GM23338 (cell line): ENCODE measurements at regions not wholly inside any gene's neighbourhood (a gene's known extent, or its start where the extent isn't known, plus 50 kb on each side); places are given as distances from the start of the nearest gene placed in this dataset.

Experiments
- ATAC-seq: fragments of 200-7000 bp; cut with Tn5 transposase; 3 replicates; pipeline ENCODE4 v1.9.1; 2020
- DNase-seq: peaks from one replicate; pipeline ENCODE4 v3.0.0-alpha.2; 2015; ENCODE audit warnings: low spot score
- H2AFZ ChIP-seq: fragments of 200-600 bp; sonication (generic); 2 replicates; pipeline ENCODE4 v1.8.0; 2016; ENCODE audit warnings: antibody characterized with exemption, mild to moderate bottlenecking, moderate library complexity
- H3F3A ChIP-seq: fragments of 200-600 bp; sonication (generic); replicated peaks from 2 replicates; pipeline ENCODE4 v1.8.0; 2017; ENCODE audit warnings: antibody characterized with exemption, mixed run types, low read depth
- H3K27ac ChIP-seq: fragments of 200-600 bp; sonication (generic); 2 replicates; pipeline ENCODE4 v1.6.1; 2016; ENCODE audit warnings: low read depth
- H3K27me3 ChIP-seq: fragments of 200-600 bp; sonication (generic); 2 replicates; pipeline ENCODE4 v1.8.0; 2016; ENCODE audit warnings: mild to moderate bottlenecking, mixed run types, moderate library complexity; ENCODE audit not compliant: insufficient read depth
- H3K36me3 ChIP-seq: fragments of 200-600 bp; sonication (generic); 2 replicates; pipeline ENCODE4 v1.8.0; 2016; ENCODE audit warnings: mild to moderate bottlenecking; ENCODE audit not compliant: insufficient read depth
- H3K4me1 ChIP-seq: fragments of 200-600 bp; sonication (generic); 2 replicates; pipeline ENCODE4 v1.8.0; 2016; ENCODE audit warnings: mild to moderate bottlenecking, moderate library complexity; ENCODE audit not compliant: insufficient read depth
- H3K4me2 ChIP-seq: fragments of 200-600 bp; sonication (generic); 2 replicates; pipeline ENCODE4 v1.7.1; 2017; ENCODE audit warnings: mixed run types
- H3K4me3 ChIP-seq: fragments of 200-600 bp; sonication (generic); 2 replicates; pipeline ENCODE4 v1.6.1; 2016; ENCODE audit warnings: mixed run types
- H3K79me2 ChIP-seq: fragments of 200-600 bp; sonication (generic); replicated peaks from 2 replicates; pipeline ENCODE4 v1.8.0; 2017; ENCODE audit warnings: mild to moderate bottlenecking; ENCODE audit not compliant: insufficient read depth
- H3K9me2 ChIP-seq: fragments of 200-600 bp; sonication (generic); 2 replicates; pipeline ENCODE4 v1.8.0; 2017; ENCODE audit not compliant: insufficient read depth
- H4K20me1 ChIP-seq: fragments of 200-600 bp; sonication (generic); replicated peaks from 2 replicates; pipeline ENCODE4 v1.8.0; 2017; ENCODE audit warnings: mild to moderate bottlenecking; ENCODE audit not compliant: insufficient read depth
- H3K27ac Mint-ChIP-seq: 2 replicates; pipeline ENCODE4 v1.8.0; 2020; ENCODE audit warnings: inconsistent platforms, mild to moderate bottlenecking, moderate library complexity, mixed read lengths
- H3K27me3 Mint-ChIP-seq: 3 replicates; pipeline ENCODE4 v1.8.0; 2022; ENCODE audit warnings: low read depth, mild to moderate bottlenecking, moderate library complexity, mixed read lengths, inconsistent platforms; ENCODE audit not compliant: insufficient read depth, poor library complexity
- H3K36me3 Mint-ChIP-seq: 3 replicates; pipeline ENCODE4 v1.8.0; 2021; ENCODE audit warnings: low read depth, mild to moderate bottlenecking, inconsistent platforms, moderate library complexity, mixed read lengths
- H3K4me1 Mint-ChIP-seq: 3 replicates; pipeline ENCODE4 v1.8.0; 2020; ENCODE audit warnings: mild to moderate bottlenecking, inconsistent platforms, mixed read lengths
- H3K4me3 Mint-ChIP-seq: 3 replicates; pipeline ENCODE4 v1.8.0; 2021; ENCODE audit warnings: moderate library complexity, mild to moderate bottlenecking, inconsistent platforms, mixed read lengths
- H3K9me3 Mint-ChIP-seq: 3 replicates; pipeline ENCODE4 v1.8.0; 2020; ENCODE audit warnings: moderate library complexity, mild to moderate bottlenecking, inconsistent platforms, mixed read lengths
- CREB1 ChIP-seq: fragments of 250-450 bp; sonication (Bioruptor Pico); IDR thresholded peaks from 2 replicates; pipeline ENCODE4 v1.5.0; 2020; ENCODE audit warnings: low read depth, mild to moderate bottlenecking, moderate library complexity
- JUNB ChIP-seq: IDR thresholded peaks from one replicate; pipeline ENCODE4 v1.6.1; 2016; ENCODE audit warnings: antibody characterized with exemption; ENCODE audit not compliant: unreplicated experiment
- NANOG ChIP-seq: IDR thresholded peaks from 2 replicates; pipeline ENCODE4 v1.6.1; 2016; ENCODE audit warnings: antibody characterized with exemption, borderline replicate concordance
- POLR2AphosphoS5 ChIP-seq: IDR thresholded peaks from 2 replicates; pipeline ENCODE4 v1.6.1; 2016; ENCODE audit warnings: antibody characterized with exemption, low read depth
- STAT1 ChIP-seq: IDR thresholded peaks from one replicate; pipeline ENCODE4 v1.6.1; 2016; ENCODE audit warnings: antibody characterized with exemption; ENCODE audit not compliant: unreplicated experiment
- ZNF331 ChIP-seq: fragments of 250-450 bp; sonication (Bioruptor Pico); IDR thresholded peaks from 2 replicates; pipeline ENCODE4 v1.5.0; 2020; ENCODE audit warnings: low read depth, mild to moderate bottlenecking, moderate library complexity
- ZNF462 ChIP-seq: fragments of 250-450 bp; sonication (Bioruptor Pico); IDR thresholded peaks from 2 replicates; pipeline ENCODE4 v1.5.0; 2020; ENCODE audit warnings: mild to moderate bottlenecking, moderate library complexity
- TF ChIP-seq, protein P1 (sequence below): IDR thresholded peaks from 2 replicates; pipeline ENCODE4 v1.6.1; 2016; ENCODE audit warnings: antibody characterized with exemption

DNA sequence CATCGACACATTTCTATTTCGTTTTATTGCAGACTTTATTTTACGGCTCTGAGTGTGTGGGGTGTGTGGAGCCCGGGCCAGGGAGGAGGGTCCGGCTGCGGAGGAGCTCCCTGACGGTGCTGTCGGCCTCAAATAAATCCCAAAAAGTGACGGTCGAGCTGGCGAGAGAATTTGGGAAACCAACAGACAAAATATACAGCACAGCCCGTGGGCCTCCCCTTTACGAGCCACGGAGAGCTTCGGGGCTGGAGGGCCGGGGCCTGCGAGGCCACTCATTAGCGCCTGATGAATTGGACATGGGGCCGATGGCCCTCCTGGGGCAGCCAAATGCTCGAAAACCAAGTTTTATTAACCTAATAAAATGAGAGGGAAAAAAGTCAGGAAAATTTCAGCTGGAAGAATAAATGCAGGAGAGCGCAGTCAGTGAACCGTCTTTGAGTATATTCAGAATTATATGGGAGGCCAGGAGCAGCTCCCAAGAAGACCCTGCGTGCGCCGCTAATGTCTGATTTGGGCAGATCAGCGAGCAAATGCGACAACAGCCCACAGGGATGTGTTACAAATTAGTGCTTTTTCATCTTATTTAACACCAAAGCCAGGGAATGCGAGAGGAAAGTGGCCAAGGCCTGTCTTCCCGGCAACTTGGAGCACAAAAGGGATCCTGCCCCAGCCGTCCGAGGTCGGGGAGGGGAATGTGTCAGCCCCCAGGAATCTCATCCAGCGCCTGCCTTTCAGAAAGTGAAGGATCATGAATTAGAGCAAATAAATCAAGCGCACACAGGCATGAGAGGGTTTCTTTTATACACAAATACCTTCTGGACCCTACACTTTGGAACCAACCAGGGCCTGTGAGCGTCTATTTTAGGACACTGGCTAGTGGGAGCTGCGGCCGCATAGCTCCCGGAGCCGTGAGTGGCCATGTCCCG lies 249.1 kb downstream of the C16orf95 start:
- Histone ChIP-seq H3K79me2 (no peaks in the 10 kb centered on the region), H2AFZ (peak overlapping the region; percentile 76), H3K36me3 (no peaks in the 10 kb centered on the region), H3K4me3 (no peak overlapping the region), H3K9me2 (no peaks in the 10 kb centered on the region), H3K4me2 (no peak overlapping the region), H3K4me1 (peaks cover 25% of the 10 kb centered on the region), H3F3A (no peaks in the 10 kb centered on the region), H4K20me1 (no peaks in the 10 kb centered on the region), H3K27me3 (no peaks in the 10 kb centered on the region), H3K27ac (no peak overlapping the region)
- H3K27ac Mint-ChIP-seq, result peak overlapping the region; percentile 53; the same call in 1 of the 2 replicates
- no peaks in the 10 kb centered on the region for H3K36me3 Mint-ChIP-seq
- TF ChIP-seq ZNF331 (CRISPR knock-in tag) (no peak), POLR2AphosphoS5 (no peak), ZNF462 (CRISPR knock-in tag) (no peak), STAT1 (no peak), CREB1 (CRISPR knock-in tag) (no peak), NANOG (no peak), JUNB (no peak)
- TF ChIP-seq, protein P1, sequence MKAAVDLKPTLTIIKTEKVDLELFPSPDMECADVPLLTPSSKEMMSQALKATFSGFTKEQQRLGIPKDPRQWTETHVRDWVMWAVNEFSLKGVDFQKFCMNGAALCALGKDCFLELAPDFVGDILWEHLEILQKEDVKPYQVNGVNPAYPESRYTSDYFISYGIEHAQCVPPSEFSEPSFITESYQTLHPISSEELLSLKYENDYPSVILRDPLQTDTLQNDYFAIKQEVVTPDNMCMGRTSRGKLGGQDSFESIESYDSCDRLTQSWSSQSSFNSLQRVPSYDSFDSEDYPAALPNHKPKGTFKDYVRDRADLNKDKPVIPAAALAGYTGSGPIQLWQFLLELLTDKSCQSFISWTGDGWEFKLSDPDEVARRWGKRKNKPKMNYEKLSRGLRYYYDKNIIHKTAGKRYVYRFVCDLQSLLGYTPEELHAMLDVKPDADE, result no peak
- H3K4me1 Mint-ChIP-seq, result peaks cover 37% of the 10 kb centered on the region
- DNase-seq, result no peak
- no peak overlapping the region for H3K4me3 Mint-ChIP-seq
- no peaks in the 10 kb centered on the region for H3K9me3 Mint-ChIP-seq
- peaks cover 11% of the 10 kb centered on the region for H3K27me3 Mint-ChIP-seq
- ATAC-seq, result no peak
